ENCODE measurements at regions not wholly inside any gene's neighbourhood (a gene's known extent, or its start where the extent isn't known, plus 50 kb on each side); places are given as distances from the start of the nearest gene placed in this dataset.

DNA sequence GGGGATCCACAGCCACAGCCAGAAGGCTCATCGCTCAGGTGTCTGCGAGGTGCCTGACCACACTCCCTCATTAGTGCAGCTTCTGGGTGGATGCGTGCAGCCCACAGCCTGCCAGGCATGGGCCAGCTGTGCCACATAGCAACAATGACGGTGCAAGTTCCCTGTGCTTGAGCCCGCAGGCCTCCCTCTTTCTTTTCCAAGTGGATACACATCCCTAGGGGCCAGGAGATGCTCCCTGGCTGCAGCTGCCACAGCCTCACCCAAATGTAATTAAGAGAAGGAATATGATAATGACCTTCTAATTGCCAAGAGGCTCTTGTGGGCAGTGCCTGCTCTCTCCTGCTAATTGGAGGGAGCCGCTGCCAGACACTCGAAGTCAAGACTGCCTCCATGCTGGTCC, 116.0 kb upstream of the PPP1R26 start:
- H4K20me1 ChIP-seq (ENCODE audit: insufficient read depth, poor library complexity, severe bottlenecking), result no peaks in the 10 kb centered on the region
- no peak overlapping the region for H2AFZ ChIP-seq
- WGBS (ENCODE audit: low lambda C conversion rate, missing lambda C conversion rate), result 86% methylated on average over 7 of the region's 7 CpGs
- no peak overlapping the region for H3K4me3 ChIP-seq
- no peaks in the 10 kb centered on the region for H3K9me3 ChIP-seq (ENCODE audit: low read depth)
- no peak overlapping the region for H3K4me2 ChIP-seq
- no peaks in the 10 kb centered on the region for H3K4me1 ChIP-seq (ENCODE audit: insufficient read depth)
- DNase-seq (ENCODE audit: low spot score), result no peak
- no peaks in the 10 kb centered on the region for H3K9me2 ChIP-seq (replicated peaks; ENCODE audit: insufficient read depth)
- H3K36me3 ChIP-seq (replicated peaks; ENCODE audit: insufficient read depth, low read depth), result no peaks in the 10 kb centered on the region
- no peaks in the 10 kb centered on the region for H3K27me3 ChIP-seq
- TF ChIP-seq, protein P1, sequence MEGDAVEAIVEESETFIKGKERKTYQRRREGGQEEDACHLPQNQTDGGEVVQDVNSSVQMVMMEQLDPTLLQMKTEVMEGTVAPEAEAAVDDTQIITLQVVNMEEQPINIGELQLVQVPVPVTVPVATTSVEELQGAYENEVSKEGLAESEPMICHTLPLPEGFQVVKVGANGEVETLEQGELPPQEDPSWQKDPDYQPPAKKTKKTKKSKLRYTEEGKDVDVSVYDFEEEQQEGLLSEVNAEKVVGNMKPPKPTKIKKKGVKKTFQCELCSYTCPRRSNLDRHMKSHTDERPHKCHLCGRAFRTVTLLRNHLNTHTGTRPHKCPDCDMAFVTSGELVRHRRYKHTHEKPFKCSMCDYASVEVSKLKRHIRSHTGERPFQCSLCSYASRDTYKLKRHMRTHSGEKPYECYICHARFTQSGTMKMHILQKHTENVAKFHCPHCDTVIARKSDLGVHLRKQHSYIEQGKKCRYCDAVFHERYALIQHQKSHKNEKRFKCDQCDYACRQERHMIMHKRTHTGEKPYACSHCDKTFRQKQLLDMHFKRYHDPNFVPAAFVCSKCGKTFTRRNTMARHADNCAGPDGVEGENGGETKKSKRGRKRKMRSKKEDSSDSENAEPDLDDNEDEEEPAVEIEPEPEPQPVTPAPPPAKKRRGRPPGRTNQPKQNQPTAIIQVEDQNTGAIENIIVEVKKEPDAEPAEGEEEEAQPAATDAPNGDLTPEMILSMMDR (IDR thresholded peaks at IDR 0.05; ENCODE audit: poor library complexity), result no peak
- TF ChIP-seq EZH2 (IDR thresholded peaks at IDR 0.05; ENCODE audit: borderline replicate concordance) (no peak), EZH2phosphoT487 (IDR thresholded peaks at IDR 0.05; ENCODE audit: low read depth, severe bottlenecking, unreplicated experiment) (no peak)
- H3K79me2 ChIP-seq, result no peaks in the 10 kb centered on the region
- H3K27ac ChIP-seq, result no peak overlapping the region

DNA sequence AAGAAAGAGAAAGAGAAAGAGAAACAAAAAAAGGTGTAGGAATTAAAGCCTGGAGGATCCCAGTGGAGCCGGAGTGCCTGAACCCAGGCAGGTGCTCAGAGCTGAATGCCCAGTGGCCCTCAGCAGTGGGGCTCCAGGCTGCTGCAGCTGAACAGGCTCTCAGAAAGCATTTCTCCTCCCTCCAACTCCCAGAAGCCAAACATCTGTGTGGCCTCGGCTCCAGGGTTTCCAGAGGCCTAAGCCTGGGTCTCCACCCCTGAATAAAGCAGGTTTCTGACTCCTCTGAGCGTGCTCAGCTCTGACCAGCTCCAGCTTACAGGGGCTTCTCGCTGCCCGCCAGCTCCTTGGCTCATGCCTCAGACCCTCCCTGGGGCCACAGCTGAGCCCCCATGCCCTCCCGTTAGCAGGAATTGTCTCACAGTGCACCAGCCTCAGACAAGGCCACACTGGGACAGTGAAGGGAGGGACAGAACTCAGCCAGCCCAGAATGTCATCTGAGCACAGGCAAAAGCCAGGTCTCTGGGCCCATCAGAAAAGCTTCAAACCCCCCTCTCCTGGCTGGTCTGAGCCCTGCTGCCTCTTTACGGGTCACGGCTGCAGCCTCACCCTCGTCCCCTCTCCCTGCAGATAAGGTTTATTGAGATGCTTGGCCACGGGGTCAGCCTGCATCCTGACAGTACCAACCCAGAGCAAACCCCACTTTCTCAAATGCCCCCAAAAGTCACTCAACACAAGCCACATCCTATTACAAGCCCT, 114.4 kb upstream of the PPP1R26 start:
- no peak for DNase-seq (ENCODE audit: low spot score)
- H4K20me1 ChIP-seq (ENCODE audit: insufficient read depth, poor library complexity, severe bottlenecking), result no peaks in the 10 kb centered on the region
- no peaks in the 10 kb centered on the region for H3K9me3 ChIP-seq (ENCODE audit: low read depth)
- no peaks in the 10 kb centered on the region for H3K79me2 ChIP-seq
- no peak overlapping the region for H3K4me3 ChIP-seq
- no peaks in the 10 kb centered on the region for H3K4me1 ChIP-seq (ENCODE audit: insufficient read depth)
- 72% methylated on average over 10 of the region's 10 CpGs for WGBS (ENCODE audit: low lambda C conversion rate, missing lambda C conversion rate)
- no peak for TF ChIP-seq EZH2 (IDR thresholded peaks at IDR 0.05; ENCODE audit: borderline replicate concordance)
- TF ChIP-seq EZH2phosphoT487 (IDR thresholded peaks at IDR 0.05; ENCODE audit: low read depth, severe bottlenecking, unreplicated experiment), result no peak
- TF ChIP-seq, protein P1 (IDR thresholded peaks at IDR 0.05; ENCODE audit: poor library complexity), result no peak
- H3K36me3 ChIP-seq (replicated peaks; ENCODE audit: insufficient read depth, low read depth), result no peaks in the 10 kb centered on the region
- H3K27me3 ChIP-seq, result no peaks in the 10 kb centered on the region
- H3K9me2 ChIP-seq (replicated peaks; ENCODE audit: insufficient read depth), result no peaks in the 10 kb centered on the region
- no peak overlapping the region for H3K27ac ChIP-seq
- no peak overlapping the region for H3K4me2 ChIP-seq
- H2AFZ ChIP-seq, result no peak overlapping the region

DNA sequence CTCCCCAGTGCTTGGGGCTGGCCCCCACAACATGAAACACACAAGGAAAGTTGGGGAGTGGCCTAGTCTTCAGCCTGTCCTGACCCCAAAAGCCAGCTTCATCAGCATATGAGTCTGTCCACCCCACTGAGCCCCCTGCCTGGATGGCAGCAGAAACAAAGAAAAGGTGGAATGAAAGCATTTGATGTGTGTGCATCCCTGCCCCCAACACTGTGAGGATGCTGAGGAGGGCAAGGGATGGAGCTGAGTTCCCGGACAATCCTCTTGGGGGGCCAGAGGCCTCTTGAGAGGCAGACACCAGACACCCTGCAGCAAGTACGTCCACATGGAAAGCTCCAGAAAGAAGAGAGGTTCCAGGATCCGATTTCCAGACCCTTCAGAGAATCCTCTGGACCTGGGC, 113.5 kb upstream of the PPP1R26 start:
- 74% methylated on average over 3 of the region's 3 CpGs for WGBS (ENCODE audit: low lambda C conversion rate, missing lambda C conversion rate)
- DNase-seq (ENCODE audit: low spot score), result no peak
- TF ChIP-seq EZH2 (IDR thresholded peaks at IDR 0.05; ENCODE audit: borderline replicate concordance), result no peak
- TF ChIP-seq EZH2phosphoT487 (IDR thresholded peaks at IDR 0.05; ENCODE audit: low read depth, severe bottlenecking, unreplicated experiment), result no peak
- TF ChIP-seq, protein P1 (IDR thresholded peaks at IDR 0.05; ENCODE audit: poor library complexity), result no peak
- H4K20me1 ChIP-seq (ENCODE audit: insufficient read depth, poor library complexity, severe bottlenecking), result no peaks in the 10 kb centered on the region
- H3K79me2 ChIP-seq, result no peaks in the 10 kb centered on the region
- no peaks in the 10 kb centered on the region for H3K4me1 ChIP-seq (ENCODE audit: insufficient read depth)
- no peaks in the 10 kb centered on the region for H3K27me3 ChIP-seq
- H3K9me2 ChIP-seq (replicated peaks; ENCODE audit: insufficient read depth), result no peaks in the 10 kb centered on the region
- no peaks in the 10 kb centered on the region for H3K36me3 ChIP-seq (replicated peaks; ENCODE audit: insufficient read depth, low read depth)
- no peak overlapping the region for H3K4me2 ChIP-seq
- H3K4me3 ChIP-seq, result no peak overlapping the region
- no peak overlapping the region for H2AFZ ChIP-seq
- no peaks in the 10 kb centered on the region for H3K9me3 ChIP-seq (ENCODE audit: low read depth)
- H3K27ac ChIP-seq, result no peak overlapping the region
